ENCODE measurements at regions not wholly inside any gene's neighbourhood (a gene's known extent, or its start where the extent isn't known, plus 50 kb on each side); places are given as distances from the start of the nearest gene placed in this dataset.

DNA sequence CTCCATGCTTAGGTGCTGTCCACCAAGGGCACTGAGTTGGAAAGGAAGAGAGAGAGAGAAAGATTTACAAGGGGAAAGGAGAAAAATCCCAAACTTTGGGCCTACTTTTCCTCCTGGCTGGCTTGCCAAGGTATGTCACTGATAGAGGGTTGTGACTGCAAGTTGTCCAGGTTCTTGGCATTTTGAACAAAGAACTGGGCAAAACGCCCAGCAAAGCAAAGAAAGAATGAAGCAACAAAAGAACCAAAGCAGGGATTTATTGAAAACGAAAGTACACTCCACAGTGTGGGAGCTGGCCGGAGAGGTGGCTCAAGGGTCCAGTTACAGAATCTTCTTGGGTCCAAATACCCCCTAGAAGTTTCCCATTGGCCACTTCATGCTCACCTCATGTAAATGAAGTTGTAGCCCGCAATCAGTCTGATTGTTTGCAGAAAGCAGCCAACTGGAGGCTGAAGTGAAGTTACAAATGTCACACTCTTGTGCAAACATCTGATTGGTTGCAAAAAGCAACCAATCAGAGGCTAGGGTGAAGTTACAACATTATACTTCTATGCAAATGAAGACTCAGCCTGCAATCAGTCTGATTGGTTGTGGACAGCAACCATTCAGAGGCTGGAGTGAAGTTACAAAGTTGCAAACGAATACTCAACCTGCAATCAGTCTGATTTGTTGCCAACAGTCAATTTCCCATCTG lies 263.5 kb downstream of the YTHDC2 start:
- H3K4me3 ChIP-seq (ENCODE audit: low read depth in 2 of 2, low read length in 2 of 2): no peak overlapping the region
- in situ Hi-C loops (cut with HindIII; ENCODE audit: low pct_unique_long_range_greater_than_20kb, low sequenced_read_pairs) (no loop called here), intact Hi-C loops (cut with micrococcal nuclease; ENCODE audit: unreplicated experiment) (no loop called here)
- no peaks in the 10 kb centered on the region for H3K4me1 ChIP-seq (ENCODE audit: control insufficient read depth, insufficient read depth, low read length)
- DNase-seq (ENCODE audit: low read depth, low spot score) (no peak), ATAC-seq (no peak)
- no peak for TF ChIP-seq TCF7L2 (IDR thresholded peaks at IDR 0.05; ENCODE audit: low read depth, low read length)
- TF ChIP-seq, protein P1, sequence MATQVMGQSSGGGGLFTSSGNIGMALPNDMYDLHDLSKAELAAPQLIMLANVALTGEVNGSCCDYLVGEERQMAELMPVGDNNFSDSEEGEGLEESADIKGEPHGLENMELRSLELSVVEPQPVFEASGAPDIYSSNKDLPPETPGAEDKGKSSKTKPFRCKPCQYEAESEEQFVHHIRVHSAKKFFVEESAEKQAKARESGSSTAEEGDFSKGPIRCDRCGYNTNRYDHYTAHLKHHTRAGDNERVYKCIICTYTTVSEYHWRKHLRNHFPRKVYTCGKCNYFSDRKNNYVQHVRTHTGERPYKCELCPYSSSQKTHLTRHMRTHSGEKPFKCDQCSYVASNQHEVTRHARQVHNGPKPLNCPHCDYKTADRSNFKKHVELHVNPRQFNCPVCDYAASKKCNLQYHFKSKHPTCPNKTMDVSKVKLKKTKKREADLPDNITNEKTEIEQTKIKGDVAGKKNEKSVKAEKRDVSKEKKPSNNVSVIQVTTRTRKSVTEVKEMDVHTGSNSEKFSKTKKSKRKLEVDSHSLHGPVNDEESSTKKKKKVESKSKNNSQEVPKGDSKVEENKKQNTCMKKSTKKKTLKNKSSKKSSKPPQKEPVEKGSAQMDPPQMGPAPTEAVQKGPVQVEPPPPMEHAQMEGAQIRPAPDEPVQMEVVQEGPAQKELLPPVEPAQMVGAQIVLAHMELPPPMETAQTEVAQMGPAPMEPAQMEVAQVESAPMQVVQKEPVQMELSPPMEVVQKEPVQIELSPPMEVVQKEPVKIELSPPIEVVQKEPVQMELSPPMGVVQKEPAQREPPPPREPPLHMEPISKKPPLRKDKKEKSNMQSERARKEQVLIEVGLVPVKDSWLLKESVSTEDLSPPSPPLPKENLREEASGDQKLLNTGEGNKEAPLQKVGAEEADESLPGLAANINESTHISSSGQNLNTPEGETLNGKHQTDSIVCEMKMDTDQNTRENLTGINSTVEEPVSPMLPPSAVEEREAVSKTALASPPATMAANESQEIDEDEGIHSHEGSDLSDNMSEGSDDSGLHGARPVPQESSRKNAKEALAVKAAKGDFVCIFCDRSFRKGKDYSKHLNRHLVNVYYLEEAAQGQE (IDR thresholded peaks at IDR 0.05; ENCODE audit: insufficient read depth in 1 of 2, low read depth in 2 of 2, low read length in 1 of 2): no peak
- TF ChIP-seq, protein P2, sequence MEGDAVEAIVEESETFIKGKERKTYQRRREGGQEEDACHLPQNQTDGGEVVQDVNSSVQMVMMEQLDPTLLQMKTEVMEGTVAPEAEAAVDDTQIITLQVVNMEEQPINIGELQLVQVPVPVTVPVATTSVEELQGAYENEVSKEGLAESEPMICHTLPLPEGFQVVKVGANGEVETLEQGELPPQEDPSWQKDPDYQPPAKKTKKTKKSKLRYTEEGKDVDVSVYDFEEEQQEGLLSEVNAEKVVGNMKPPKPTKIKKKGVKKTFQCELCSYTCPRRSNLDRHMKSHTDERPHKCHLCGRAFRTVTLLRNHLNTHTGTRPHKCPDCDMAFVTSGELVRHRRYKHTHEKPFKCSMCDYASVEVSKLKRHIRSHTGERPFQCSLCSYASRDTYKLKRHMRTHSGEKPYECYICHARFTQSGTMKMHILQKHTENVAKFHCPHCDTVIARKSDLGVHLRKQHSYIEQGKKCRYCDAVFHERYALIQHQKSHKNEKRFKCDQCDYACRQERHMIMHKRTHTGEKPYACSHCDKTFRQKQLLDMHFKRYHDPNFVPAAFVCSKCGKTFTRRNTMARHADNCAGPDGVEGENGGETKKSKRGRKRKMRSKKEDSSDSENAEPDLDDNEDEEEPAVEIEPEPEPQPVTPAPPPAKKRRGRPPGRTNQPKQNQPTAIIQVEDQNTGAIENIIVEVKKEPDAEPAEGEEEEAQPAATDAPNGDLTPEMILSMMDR (IDR thresholded peaks at IDR 0.05): no peak
- no peak for TF ChIP-seq POLR2AphosphoS5 (IDR thresholded peaks at IDR 0.05; ENCODE audit: low read depth, low read length)
- TF ChIP-seq SIN3A (IDR thresholded peaks at IDR 0.05; ENCODE audit: borderline replicate concordance, insufficient read depth, low read depth, low read length): no peak
- H3K9me3 ChIP-seq (ENCODE audit: control insufficient read depth, insufficient read depth, low read depth, low read length): no peaks in the 10 kb centered on the region
- no peaks in the 10 kb centered on the region for H3K27me3 ChIP-seq (ENCODE audit: control insufficient read depth, insufficient read depth, low read length)
- BruUV-seq (replicated peaks): no TSS peak
- ChIA-PET CTCF (no interaction called here), POLR2A (no interaction called here)
- no peak overlapping the region for H3K27ac ChIP-seq (ENCODE audit: low read length)
- no peaks in the 10 kb centered on the region for H3K36me3 ChIP-seq (ENCODE audit: control insufficient read depth, insufficient read depth, low read length)

DNA sequence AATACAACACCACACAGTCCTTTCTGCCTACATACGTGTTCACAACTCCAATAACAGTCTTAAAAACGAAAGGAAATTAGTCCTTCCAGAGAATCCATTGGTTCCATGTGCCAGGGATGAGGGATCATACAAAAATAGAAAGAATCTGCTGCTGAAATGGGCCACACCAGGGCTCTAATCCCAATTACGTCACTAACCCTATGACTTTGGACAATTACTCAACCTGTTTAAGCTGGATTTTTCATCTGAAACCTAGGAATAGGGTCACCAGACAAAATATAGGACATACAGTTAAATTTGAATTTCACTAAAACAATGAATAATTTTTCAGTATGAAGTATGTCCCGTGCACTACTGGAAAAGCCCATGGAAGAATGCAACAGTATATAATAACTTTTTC lies 264.7 kb downstream of the YTHDC2 start:
- no peak overlapping the region for H3K27ac ChIP-seq (ENCODE audit: low read length)
- no peak overlapping the region for H3K4me3 ChIP-seq (ENCODE audit: low read depth in 2 of 2, low read length in 2 of 2)
- CTCF ChIA-PET: no interaction called here
- H3K9me3 ChIP-seq (ENCODE audit: control insufficient read depth, insufficient read depth, low read depth, low read length): no peaks in the 10 kb centered on the region
- H3K36me3 ChIP-seq (ENCODE audit: control insufficient read depth, insufficient read depth, low read length): no peaks in the 10 kb centered on the region
- ATAC-seq: no peak
- H3K4me1 ChIP-seq (ENCODE audit: control insufficient read depth, insufficient read depth, low read length): no peaks in the 10 kb centered on the region
- intact Hi-C loops (cut with micrococcal nuclease; ENCODE audit: unreplicated experiment): no loop called here
- H3K27me3 ChIP-seq (ENCODE audit: control insufficient read depth, insufficient read depth, low read length): no peaks in the 10 kb centered on the region
- in situ Hi-C loops (cut with HindIII; ENCODE audit: low pct_unique_long_range_greater_than_20kb, low sequenced_read_pairs): no loop called here
- no peak for DNase-seq (ENCODE audit: low read depth, low spot score)
- POLR2A ChIA-PET: no interaction called here
- no TSS peak for BruUV-seq (replicated peaks)
- no peak for TF ChIP-seq SIN3A (IDR thresholded peaks at IDR 0.05; ENCODE audit: borderline replicate concordance, insufficient read depth, low read depth, low read length)
- TF ChIP-seq, protein P1 (IDR thresholded peaks at IDR 0.05; ENCODE audit: insufficient read depth in 1 of 2, low read depth in 2 of 2, low read length in 1 of 2): no peak

Data from Panc1 (cell line).